Stimulated activated naive CD4-positive, alpha-beta T cell (primary cell): ENCODE measurements at regions not wholly inside any gene's neighbourhood (a gene's known extent, or its start where the extent isn't known, plus 50 kb on each side); places are given as distances from the start of the nearest gene placed in this dataset.
"Not testable (repeated sequence)": the region's sequence is repeated elsewhere in the genome, so short reads cannot be mapped to it uniquely, and the experiment has no call there.

Experiments
- DNase-seq, 6 experiments: peaks; one replicate each; lab custom pipeline; 2025; lab: John Stamatoyannopoulos, UW

DNA sequence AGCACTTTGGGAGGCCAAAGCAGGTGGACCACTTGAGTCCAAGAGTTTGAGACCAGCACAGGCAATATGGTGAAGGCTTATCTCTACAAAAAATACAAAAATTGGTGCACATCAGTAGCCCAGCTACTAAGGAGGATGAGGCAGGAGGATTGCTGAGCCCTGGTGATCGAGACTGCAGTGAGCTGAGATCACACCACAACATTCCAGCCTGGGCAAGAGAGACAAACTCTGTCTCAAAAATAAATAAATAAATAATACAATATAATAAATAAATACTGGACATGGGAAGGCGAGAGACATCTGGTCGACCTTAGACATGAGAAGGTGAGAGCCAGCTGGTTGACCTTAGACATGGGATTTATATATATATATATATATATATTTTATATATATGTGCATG is 119.8 kb upstream of the SLC38A4 start:
- no peak for DNase-seq

DNA sequence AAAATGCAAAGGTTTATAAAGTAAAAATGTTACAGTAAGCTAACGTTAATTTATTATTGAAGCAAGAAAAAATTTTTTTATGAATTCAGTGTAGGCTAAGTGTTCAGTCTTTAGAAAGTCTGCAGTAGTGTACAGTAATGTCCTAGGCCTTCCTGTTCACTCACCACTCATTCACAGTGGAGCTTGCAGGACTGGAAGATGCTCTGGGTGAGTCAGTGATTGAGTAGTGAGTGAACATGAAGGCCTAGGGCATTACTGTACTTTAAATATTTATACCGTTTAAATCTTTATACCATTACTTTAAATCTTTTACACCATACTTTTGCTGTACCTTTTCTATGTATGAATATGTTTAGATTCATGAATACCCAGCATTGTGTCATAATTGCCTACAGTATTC is 120.3 kb upstream of the SLC38A4 start:
- no peak for DNase-seq

DNA sequence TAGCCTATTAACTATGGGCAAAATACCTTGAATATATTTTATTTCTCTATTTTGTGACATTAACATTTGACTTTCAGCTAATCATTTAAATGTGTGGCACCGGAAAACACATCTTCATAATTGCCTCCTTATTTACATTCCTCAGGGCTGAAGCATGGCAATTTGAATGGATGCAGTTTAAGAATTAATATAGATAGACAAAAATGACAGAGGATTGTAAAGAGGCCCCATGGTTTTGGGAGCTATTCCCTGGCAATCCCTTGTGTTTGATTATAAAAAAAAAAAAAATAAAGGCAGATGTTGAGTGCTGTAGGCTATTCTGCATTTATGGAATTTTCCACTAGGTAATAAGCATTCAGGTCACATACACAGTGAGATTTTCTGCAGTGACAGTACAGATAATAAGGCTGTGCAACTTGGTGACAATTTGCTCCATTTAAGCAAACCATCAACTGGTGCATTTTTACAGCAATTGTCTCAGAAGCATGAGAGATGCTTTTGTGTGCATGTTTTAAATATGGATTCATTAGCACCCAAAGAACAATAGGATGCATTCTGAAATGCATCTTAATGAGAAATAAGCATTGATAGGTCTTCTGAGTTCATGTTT is 123.2 kb upstream of the SLC38A4 start:
- no peak for DNase-seq

DNA sequence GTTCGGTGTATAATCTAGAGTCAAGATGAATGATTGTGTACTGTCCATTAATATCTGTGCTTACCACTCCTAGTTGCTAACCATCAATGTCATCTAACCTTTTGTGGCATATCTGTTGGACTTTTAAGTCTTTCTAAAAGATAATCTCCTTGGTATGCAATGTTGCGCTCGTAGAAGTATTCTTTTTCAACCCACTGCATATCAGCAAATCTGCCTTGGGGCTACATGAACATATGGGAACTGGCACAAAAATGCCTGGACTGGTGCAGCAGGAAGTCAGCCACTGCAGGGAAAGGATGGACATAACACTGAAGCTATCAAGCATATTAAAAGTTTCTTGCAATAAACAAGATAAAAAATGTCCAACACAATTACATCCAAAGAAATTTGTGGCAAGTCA is 124.3 kb upstream of the SLC38A4 start:
- DNase-seq, result no peak

DNA sequence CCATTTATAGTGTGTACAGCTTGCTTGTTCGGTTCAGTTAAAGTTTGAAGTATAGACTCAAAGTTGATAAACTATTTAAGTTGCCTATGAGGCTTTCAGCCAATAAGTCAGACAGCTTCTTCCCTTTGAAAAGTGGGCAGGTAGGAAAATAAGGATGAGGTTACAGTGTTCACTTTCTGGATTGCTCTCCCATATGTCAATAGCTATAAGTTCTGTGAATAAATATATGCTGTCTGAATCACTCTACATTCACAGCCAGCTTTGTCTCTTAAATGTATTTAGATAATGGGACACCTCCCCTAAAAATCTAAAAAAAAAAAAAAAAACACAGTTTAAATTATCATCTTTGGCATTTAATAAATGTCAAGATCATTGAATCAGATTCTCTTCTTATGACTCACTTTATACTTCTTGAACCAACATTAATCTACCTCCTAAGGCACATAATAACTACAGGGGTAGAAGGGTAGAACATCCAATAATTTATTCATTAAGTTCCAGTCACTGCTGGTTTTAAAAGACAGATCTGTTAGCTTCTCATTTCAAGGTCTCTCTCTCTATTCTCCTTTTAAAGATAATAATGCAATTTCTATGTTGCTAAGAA is 126.4 kb upstream of the PCED1B start:
- no peak for DNase-seq

DNA sequence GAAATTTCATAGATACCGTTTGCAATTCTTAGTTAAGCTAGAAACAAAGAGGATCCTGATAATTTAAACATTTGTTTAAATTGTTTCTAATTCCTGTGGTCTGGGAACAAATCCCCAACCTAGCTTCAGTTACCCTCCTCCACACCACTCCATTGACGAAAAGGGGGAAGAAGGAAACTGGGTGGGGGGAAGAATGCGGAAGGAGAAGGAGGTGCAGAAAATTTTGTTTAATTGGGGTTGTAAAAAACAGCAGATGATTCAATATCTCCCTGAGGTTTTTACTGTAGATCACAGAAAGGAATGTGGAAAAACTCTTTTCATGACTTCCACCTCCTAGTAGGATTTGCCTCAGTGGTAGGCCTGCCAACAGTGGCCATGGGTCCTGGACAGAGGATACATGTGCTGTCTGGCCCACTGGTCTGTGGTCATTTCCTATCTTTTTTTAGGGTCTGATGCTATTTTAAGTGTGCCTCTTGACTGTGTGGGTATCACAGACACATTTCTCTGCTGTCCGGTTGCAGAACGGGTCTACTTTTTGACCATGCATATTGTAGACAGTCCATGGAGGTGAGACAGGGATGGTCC is 122.9 kb upstream of the PCED1B start:
- DNase-seq, result no peak

DNA sequence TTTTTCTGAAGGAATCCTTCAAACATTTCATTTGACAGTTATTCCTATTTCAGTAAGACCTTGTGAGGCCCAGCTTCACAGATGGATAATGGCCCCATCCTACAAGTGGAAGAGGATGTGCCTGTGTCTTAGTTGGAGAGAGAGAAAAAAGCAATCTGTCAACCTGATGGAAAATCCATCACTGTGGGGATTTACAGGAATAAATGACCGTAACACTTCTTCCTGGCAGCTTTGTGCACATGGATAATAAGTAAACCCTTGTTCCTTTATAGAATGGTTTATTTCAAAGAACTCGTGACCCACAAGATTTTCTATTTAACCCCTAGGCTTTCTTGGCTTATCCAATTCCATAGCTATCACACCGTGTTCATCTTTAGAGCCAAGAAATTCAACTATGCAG is 121.4 kb upstream of the PCED1B start:
- no peak for DNase-seq

DNA sequence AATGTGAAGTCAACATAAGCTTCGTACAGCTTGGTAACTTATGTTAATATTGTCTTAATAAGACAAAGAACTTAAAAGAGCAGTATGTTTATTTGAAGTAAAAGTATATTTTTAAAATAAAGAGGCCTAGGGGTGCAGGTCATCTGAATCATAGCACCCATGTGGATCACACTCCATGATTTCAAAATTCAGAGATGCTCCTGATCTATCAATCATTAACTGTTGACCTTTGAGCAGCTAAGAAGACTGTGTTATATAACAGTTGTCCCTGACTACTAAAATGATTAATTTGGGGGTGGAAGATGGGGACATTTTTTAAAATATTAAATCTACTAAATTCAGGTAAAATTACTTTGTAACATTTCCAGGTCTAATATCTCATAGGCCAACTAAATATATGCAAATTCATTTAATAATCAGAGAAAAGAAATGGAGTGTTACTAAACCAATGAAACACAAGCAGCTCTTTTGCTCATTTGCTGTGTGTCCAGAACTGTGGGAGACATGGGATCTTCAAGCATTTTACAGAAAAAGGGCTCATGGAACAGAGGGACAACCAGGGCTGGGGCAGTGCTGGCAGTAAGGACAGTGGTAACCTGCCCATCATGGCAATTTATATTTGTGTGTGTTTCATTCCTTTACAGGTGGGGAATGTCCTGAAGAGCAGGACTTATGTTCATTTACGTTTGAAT is 120.7 kb upstream of the PCED1B start:
- no peak for DNase-seq

DNA sequence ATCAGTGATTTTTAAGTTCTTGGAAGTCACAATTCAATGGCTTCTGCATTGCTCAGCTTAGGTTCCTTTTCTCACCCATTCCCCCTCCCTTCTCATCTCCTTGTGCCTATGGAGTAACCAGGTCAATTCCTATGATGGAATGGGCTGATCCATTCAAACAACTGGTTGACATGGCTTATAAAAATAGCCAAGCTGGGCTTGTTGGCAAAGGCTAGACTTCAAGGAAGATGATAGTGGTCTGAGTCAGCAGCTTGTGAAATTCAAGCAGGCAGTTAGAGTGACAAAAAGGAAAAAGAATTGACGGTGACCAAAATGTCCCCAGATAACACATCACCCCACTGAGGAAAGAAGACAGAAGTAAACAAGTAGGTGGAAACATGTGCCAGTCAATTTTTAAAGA is 119.9 kb upstream of the PCED1B start:
- DNase-seq, result no peak

DNA sequence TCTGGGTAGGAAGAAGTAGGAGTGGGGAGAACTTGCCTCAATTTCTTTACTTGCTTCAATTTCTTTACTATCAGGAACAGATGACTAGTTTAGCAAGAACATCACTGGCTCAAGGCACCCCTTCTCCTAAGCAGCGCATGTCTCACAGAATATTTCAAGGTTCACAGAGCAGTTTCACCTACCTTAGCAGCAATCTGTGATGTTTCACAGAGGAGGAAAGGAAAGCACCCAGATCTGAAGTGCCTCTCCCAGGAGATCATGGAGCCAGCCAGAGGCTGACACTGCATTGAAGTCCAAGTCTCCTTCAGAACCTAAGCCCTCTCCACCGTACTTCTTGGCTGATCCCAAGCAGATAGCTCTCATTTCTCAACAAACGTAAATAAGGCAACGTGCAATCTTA is 118.7 kb upstream of the PCED1B start:
- DNase-seq, result no peak

DNA sequence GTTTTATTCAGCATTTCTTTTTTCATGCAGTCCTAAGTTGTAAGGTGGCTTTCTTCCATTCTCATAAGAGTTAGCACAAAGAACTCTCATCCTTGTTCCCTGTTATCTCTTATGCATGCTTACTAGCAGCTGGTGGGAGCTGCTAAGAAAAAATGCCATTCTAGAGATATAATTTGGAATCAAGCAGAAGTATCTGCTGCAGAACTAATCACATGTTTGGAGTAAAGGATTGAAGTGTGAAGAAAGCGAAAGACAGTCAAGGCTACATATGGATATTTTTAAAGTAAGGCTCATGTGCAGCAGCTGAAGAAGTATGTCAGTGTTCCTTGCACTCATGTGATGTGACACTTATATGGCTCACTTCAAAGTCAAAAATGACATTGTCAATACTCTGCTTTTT is 116.2 kb upstream of the PCED1B start:
- DNase-seq, result no peak

DNA sequence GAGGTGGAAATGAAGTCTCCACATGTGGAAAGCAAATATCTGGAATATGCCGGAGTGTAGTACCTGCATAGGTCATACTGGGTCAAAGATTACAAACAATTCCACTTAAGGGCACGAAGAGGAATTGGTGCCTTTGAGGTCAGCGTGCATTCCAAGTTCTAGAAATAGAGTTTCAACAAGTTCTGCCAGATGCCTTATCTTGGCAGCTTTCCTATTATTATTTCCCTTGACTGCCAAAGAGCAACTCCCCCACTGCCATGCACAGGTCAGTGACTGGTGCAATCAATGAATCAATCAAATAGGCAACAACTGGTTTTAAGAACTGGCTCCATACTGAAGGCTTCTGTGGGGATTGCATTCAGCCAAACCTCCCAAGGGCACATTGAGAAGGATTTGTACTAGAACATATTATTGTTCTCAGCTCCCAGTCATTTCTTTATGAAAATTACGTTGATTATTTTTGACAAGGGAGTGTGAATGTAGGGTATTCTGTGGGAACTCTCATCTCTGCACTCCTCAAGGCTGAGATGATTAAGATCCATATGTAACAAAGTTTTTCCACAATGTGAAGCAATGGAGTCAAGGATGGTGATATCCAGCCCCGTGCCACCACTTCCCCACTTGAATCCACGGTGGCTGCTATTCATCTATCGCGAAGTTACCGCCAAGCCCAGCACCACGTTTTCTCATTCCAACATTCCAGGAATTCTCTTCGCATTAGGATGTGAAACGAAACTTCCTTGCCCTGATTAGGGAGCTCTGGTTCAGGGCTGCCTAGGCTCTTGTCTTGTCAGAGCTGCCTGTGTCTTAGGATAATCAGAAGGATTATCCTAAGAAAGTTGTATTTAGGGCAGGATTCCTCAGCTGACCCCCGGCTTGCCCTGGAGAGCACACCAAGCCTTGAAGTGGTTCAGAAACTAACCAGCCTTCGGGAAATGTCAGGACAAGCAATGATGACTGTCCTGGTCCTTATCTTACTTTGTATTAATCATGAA is 115.1 kb upstream of the PCED1B start:
- DNase-seq, result no peak

DNA sequence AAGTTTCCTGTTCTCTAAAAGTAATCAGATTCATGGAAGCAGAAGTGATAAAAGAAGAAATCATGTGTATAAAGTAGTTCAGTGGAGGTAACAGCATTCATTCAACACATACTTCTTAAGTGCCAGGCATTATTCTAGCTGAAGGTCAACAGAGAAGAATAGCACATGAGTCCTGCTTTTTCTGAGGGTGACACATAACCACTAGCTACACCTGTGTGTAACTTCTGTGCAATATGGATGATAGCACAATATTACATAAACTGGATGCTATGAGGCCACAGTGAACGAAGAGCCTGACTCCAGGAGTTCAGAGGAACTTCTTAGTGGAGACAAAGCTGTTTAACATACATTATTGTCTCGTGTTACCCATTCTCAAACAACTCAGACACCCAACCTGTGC is 114.3 kb upstream of the PCED1B start:
- DNase-seq, result no peak

DNA sequence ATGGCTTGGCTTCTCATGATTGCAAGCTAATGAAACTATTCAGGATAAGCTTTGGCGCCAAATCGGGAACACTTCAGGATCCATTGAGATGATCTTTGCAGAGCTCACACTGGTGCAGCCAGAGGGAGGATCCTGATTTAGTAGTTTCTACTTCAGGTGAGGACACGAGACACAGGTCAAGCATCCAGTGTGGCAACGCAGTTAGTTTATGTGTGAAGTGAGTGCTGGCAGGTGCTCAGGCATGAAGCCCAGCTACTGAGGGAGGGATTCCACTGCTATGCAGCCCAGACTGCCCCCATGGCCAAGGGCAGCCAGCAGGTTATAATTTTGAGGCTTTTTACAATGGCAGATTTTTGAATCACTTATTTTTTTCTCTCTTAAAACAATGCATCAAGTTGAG is 113.5 kb upstream of the PCED1B start:
- no peak for DNase-seq

DNA sequence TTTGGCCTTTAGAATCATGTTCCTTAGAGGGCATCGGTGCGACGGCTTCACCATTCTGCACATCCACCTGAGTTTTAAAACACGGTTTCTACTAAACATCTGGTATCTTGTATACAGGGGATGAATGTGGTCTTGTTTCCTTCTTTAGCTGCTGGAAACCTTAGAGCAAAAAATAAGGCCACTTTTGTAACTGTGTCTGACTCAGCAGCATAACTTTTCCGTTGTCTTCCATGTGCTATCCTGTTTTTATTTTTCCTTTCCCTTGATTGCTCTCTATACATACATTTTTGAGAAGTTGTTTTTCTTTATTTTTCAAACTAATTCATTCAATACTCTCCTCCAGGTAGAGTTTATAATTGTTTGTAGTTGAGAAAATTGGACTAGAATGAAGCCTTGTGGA is 108.8 kb upstream of the PCED1B start:
- no peak for DNase-seq

DNA sequence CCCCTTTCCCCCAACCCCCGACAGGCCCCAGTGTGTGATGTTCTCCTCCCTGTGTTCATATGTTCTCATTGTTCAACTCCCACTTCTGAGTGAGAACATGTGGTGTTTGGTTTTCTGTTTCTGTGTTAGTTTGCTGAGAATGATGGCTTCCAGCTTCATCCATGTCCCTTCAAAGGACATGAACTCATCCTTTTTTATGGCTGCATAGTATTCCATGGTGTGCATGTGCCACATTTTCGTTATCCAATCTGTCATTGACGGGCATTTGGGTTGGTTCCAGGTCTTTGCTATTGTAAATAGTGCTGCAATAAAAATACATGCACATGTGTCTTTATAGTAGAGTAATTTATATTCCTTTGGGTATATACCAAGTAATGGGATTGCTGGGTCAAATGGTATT is 105.5 kb upstream of the PCED1B start:
- not testable (repeated sequence) for DNase-seq

DNA sequence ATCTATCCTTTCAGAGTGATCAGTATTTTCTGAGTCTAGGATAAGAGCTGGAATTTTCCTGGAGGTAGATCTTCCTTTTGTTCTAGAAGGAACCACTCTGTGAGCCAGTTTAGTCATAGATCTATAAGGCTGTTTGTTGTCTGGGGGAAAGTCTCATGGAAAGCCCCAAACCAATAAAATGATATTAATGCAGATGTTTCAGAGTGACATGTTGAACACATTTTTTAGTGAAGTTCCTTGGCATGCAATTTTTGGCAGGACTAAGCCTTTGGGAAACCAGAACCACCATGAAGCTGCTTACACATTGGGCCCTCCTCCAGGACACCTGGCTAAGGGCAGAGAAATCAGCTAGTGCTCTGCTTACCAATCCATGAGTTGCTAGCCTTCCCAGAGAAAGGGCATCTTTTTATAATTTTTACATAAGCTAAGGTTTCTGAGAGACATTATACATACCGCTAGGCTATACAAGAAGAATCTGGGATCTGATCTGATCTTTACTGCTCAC is 101.5 kb upstream of the PCED1B start:
- DNase-seq, result no peak

DNA sequence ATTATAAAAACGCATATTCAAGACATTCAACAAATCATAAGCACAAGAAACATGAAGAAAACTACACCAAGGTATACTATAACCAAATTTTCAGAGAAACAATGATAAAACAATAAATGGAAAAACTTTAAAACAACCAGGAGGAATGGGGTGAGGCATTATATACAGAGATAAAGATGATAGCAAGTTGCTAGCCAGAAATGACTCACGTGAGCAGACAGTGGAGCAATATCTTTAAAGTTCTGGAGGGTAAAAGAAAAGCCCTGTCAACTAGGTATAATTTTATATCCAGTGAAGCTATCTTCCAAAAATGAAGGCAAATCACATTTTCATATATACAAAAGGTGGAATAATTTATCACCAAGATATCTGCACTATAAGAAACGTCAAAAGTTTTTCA is 97.8 kb upstream of the PCED1B start:
- no peak for DNase-seq

DNA sequence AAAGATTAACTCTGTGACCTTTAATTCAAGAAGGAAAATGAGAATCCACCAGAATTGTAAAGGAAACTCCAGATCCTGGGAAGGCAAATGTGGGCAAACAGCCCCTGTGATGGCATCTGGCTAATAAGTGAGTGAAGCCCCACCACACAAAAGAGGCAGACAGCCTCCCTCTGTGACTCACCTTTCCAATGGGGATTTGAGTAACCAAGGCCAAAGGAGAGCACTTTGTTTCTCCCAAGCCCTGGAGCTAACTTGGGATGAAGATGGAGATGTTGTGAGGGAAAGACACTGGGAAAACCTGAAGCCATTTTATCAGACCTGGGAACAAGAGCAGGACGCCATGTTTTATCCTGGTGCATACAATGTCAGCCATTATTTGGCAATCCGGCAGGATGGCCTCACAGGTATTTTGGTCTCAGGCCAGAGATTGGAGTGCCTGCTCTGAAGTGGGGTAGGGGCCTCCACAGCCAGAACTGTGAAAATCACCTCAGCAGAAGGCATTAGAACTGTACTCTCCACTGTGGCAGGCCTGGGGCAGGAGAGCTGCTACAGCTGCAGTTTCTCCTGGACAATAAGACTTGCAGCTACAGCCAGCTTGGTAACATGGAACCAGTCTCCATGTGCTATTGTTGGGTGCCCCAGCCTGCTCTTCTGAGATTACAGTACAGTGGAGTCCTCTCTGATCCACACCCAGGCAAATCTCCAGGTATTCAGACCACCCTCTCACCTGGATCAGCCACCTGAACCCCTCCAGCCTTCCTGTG is 96.6 kb upstream of the PCED1B start:
- DNase-seq, result no peak

DNA sequence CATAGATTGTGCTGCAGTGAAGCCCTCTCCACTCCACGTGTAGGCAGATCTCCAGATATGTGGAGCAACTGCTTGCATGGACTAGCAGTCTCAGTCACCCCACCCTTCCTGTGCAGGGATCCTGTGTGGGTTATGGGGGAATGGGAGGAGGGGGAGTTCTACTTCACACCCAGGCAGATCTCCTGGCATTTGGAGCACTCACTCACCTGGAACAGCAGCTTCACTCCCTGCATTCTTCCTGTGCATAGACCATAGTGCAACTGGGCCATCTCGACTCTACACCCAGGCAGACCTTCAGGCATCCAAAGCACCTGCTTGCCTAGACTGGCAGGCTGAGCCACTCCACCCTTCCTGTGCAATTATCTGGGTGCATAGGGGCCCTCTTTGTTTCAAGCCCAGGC is 96.0 kb upstream of the PCED1B start:
- DNase-seq, result no peak
